ENCODE measurements at regions not wholly inside any gene's neighbourhood (a gene's known extent, or its start where the extent isn't known, plus 50 kb on each side); places are given as distances from the start of the nearest gene placed in this dataset.

DNA sequence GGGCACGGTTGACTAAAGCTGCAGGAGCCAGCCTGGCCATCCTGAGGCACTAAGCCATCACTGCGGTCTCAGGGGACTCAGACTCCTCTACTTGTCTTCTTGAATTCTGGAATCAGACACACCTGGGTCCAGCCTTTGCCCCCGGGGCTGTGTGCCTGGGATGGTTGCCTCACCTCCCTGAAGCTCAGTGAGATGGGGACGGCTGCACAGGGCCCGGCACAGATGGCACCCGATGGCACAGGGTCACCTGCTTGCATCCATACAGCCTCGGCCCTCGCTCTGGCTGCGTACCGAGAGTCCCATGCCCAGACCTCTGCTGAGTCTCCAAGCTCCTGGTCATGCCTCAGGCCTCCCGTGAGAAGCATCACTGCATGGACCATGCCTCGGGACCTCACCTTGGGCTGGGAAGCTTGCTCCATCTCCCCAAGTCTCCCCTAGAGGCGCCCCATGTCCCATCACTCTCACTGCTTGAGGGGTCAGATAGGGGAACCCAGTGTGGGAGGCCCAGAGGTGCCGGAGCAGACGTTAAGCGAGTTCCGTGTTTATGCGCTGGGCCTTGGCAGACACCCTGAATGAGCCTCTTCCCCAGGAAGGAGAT is 316.3 kb downstream of the SEC14L1 start (continued):
- TF ChIP-seq, protein P1, sequence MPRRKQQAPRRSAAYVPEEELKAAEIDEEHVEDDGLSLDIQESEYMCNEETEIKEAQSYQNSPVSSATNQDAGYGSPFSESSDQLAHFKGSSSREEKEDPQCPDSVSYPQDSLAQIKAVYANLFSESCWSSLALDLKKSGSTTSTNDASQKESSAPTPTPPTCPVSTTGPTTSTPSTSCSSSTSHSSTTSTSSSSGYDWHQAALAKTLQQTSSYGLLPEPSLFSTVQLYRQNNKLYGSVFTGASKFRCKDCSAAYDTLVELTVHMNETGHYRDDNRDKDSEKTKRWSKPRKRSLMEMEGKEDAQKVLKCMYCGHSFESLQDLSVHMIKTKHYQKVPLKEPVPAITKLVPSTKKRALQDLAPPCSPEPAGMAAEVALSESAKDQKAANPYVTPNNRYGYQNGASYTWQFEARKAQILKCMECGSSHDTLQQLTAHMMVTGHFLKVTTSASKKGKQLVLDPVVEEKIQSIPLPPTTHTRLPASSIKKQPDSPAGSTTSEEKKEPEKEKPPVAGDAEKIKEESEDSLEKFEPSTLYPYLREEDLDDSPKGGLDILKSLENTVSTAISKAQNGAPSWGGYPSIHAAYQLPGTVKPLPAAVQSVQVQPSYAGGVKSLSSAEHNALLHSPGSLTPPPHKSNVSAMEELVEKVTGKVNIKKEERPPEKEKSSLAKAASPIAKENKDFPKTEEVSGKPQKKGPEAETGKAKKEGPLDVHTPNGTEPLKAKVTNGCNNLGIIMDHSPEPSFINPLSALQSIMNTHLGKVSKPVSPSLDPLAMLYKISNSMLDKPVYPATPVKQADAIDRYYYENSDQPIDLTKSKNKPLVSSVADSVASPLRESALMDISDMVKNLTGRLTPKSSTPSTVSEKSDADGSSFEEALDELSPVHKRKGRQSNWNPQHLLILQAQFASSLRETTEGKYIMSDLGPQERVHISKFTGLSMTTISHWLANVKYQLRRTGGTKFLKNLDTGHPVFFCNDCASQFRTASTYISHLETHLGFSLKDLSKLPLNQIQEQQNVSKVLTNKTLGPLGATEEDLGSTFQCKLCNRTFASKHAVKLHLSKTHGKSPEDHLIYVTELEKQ (tag by site-specific recombination; IDR thresholded peaks at IDR 0.05; ENCODE audit: borderline replicate concordance) = no peak
- TF ChIP-seq, protein P2, sequence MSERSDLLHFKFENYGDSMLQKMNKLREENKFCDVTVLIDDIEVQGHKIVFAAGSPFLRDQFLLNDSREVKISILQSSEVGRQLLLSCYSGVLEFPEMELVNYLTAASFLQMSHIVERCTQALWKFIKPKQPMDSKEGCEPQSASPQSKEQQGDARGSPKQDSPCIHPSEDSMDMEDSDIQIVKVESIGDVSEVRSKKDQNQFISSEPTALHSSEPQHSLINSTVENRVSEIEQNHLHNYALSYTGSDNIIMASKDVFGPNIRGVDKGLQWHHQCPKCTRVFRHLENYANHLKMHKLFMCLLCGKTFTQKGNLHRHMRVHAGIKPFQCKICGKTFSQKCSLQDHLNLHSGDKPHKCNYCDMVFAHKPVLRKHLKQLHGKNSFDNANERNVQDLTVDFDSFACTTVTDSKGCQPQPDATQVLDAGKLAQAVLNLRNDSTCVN (tag by site-specific recombination; optimal IDR thresholded peaks at IDR 0.05) = no peak
- TF ChIP-seq ZNF626 (tag by site-specific recombination; IDR thresholded peaks at IDR 0.05) = no peak
- no peak for TF ChIP-seq ZNF571 (tag by site-specific recombination; IDR thresholded peaks at IDR 0.05)
- no peak for TF ChIP-seq IKZF3 (tag by site-specific recombination; IDR thresholded peaks at IDR 0.05)
- TF ChIP-seq ZNF2 (tag by site-specific recombination; IDR thresholded peaks at IDR 0.05) = no peak

DNA sequence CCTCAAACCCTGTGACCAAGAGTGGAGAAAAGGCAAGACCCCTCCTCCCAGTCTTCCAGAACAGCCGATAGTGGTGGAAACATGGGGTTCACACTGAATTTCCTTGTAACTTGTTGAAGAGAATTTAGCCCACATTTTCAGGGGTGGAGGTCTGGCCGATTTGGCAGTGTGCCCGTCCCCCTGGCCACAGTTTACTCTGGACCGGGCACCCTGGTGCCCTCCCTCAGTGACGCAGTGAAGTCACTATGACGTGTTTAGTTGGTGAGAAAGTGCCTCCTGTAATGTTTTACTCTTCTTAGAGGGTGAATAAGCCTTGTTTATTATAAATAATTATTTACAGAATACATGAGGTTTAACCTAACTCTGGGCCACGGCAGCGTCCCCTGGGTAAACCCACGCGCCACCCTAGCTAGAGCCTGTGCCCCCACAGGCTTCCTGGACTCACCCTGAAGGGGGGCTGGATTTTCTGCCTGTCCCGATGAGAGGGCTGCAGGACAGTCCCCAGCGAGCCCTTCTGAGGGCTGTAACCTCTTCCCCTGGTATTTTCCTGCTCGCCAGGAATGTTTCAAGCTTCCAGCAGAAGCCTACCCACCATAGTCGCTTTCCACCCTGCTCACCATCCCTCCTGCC is 316.9 kb downstream of the SEC14L1 start:
- H3K4me3 ChIP-seq (ENCODE audit: low read depth, low read length) = no peak overlapping the region
- no peak for TF ChIP-seq ZNF23 (tag by site-specific recombination; IDR thresholded peaks at IDR 0.05; ENCODE audit: borderline replicate concordance)
- TF ChIP-seq ZNF530 (tag by site-specific recombination; IDR thresholded peaks at IDR 0.05; ENCODE audit: low read depth) = no peak
- TF ChIP-seq ZBTB8A (tag by site-specific recombination; IDR thresholded peaks at IDR 0.05) = no peak
- CTCF ChIA-PET = interaction anchor here (1.0 kb wide), 1 partner anchor 28 kb away, joined by 3 read pairs; no protein-coding TSS in a partner anchor

DNA sequence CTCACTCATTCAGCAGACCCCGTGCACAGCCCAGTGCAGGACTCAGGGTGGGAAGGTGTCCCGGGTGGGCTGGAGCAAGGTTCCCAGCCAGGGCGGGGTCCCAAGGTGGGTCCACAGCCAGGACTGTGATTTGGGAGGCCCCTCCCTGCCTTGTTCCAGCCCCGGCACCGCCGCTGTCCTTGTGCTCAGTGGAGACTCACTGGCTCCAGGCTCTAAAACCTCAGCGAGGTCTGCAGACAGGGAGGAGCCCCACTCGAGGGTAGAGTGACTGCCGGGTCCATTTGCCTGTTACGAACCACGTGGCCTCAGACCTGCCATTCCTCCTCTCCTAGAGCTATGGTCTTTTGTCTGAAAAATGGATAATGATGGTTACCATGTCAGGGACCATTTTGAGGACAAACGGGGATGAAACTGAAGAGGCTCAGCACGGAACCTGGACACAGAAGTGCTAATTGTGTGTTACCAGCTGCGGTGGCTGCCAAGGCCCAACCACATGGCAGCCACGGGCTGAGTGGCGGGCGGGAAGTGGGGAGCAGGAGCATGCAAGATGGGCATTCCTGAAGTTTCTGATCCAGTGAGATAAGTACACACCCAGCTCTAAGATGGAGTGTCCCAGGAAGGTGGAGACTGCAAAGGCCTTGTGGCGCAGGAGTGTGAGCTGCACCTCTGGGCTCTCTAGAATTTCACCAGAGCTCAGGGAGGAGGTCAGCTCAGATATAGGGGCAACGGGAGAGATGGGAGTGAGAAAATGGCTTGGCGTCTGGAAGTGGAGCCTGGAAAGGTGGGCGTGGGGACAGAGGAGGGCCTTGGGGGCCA is 317.6 kb downstream of the SEC14L1 start:
- H3K9me3 ChIP-seq (ENCODE audit: control insufficient read depth, insufficient read depth, low read depth, low read length) = no peaks in the 10 kb centered on the region
- no peak for TF ChIP-seq ZNF549 (tag by site-specific recombination; IDR thresholded peaks at IDR 0.05)
- no peak for TF ChIP-seq ZNF157 (tag by site-specific recombination; IDR thresholded peaks at IDR 0.05)
- no peak for TF ChIP-seq ZNF266 (tag by site-specific recombination; IDR thresholded peaks at IDR 0.05; ENCODE audit: low read depth)
- TF ChIP-seq MEIS1 (CRISPR knock-in tag; IDR thresholded peaks at IDR 0.05; ENCODE audit: borderline replicate concordance) = no peak
- no peaks in the 10 kb centered on the region; the same call in 1 of the 2 replicates for H3K4me1 ChIP-seq (ENCODE audit: control insufficient read depth, insufficient read depth, low read length)
- H3K36me3 ChIP-seq (ENCODE audit: control insufficient read depth in 2 of 2, insufficient read depth in 1 of 2, low read length in 2 of 2) = no peaks in the 10 kb centered on the region
- no peak overlapping the region for H3K4me3 ChIP-seq (ENCODE audit: low read depth, low read length)
- POLR2A ChIA-PET = interaction anchor here (1.1 kb wide), 1 partner anchor 11 kb away, joined by 3 read pairs; no protein-coding TSS in a partner anchor
- H3K27ac ChIP-seq (ENCODE audit: extremely low read depth, low read depth, low read length) = no peak overlapping the region
- CTCF ChIA-PET = interaction anchor here (0.8 to 1.0 kb wide), 2 partner anchors 28 to 36 kb away, joined by 3 read pairs; no protein-coding TSS in a partner anchor

More for the DNA sequence above, 316.9 kb downstream of the SEC14L1 start:
- Histone ChIP-seq H3K9me3 (ENCODE audit: control insufficient read depth, insufficient read depth, low read depth, low read length) (no peaks in the 10 kb centered on the region), H3K27ac (ENCODE audit: extremely low read depth, low read depth, low read length) (no peak overlapping the region), H3K4me1 (ENCODE audit: control insufficient read depth, insufficient read depth, low read length) (no peaks in the 10 kb centered on the region; the same call in 1 of the 2 replicates), H3K36me3 (ENCODE audit: control insufficient read depth in 2 of 2, insufficient read depth in 1 of 2, low read length in 2 of 2) (no peaks in the 10 kb centered on the region)
- POLR2A ChIA-PET = interaction anchor here (1.1 kb wide), 1 partner anchor 11 kb away, joined by 3 read pairs; no protein-coding TSS in a partner anchor
